ENCODE measurements at regions not wholly inside any gene's neighbourhood (a gene's known extent, or its start where the extent isn't known, plus 50 kb on each side); places are given as distances from the start of the nearest gene placed in this dataset.
"Not testable (repeated sequence)": the region's sequence is repeated elsewhere in the genome, so short reads cannot be mapped to it uniquely, and the experiment has no call there.

- Histone ChIP-seq H3K27me3 (ENCODE audit: insufficient read depth, low read length, poor library complexity, severe bottlenecking) (no peaks in the 10 kb centered on the region), H4K20me1 (ENCODE audit: insufficient read depth, low read length, poor library complexity, severe bottlenecking) (no peaks in the 10 kb centered on the region), H3K9me3 (ENCODE audit: insufficient read depth, low read depth, low read length) (no peaks in the 10 kb centered on the region), H3K9ac (ENCODE audit: low read depth, low read length, poor library complexity, severe bottlenecking) (no peak overlapping the region), H3K4me3 (ENCODE audit: low read length, poor library complexity, severe bottlenecking) (no peak overlapping the region), H3F3A (ENCODE audit: low read depth) (no peaks in the 10 kb centered on the region), H3K36me3 (ENCODE audit: insufficient read depth, low read length) (no peaks in the 10 kb centered on the region), H3K9me2 (replicated peaks; ENCODE audit: low read depth, low read length) (no peaks in the 10 kb centered on the region), H3K79me2 (ENCODE audit: insufficient read depth, low read length) (no peaks in the 10 kb centered on the region), H3K4me1 (ENCODE audit: insufficient read depth, low read length, poor library complexity, severe bottlenecking) (no peaks in the 10 kb centered on the region), H2AFZ (ENCODE audit: low read length) (no peak overlapping the region), H3K4me2 (ENCODE audit: low read depth, low read length, poor library complexity, severe bottlenecking) (no peak overlapping the region)
- TF ChIP-seq EZH2phosphoT487 (IDR thresholded peaks at IDR 0.05; ENCODE audit: borderline replicate concordance) (no peak), CTCF (conservative IDR thresholded peaks at IDR 0.05; ENCODE audit: low read length) (no peak)
These were observed 796.2 kb downstream of the KCNJ3 start for GRCh38 chr2:155494744-155495143.

DNA sequence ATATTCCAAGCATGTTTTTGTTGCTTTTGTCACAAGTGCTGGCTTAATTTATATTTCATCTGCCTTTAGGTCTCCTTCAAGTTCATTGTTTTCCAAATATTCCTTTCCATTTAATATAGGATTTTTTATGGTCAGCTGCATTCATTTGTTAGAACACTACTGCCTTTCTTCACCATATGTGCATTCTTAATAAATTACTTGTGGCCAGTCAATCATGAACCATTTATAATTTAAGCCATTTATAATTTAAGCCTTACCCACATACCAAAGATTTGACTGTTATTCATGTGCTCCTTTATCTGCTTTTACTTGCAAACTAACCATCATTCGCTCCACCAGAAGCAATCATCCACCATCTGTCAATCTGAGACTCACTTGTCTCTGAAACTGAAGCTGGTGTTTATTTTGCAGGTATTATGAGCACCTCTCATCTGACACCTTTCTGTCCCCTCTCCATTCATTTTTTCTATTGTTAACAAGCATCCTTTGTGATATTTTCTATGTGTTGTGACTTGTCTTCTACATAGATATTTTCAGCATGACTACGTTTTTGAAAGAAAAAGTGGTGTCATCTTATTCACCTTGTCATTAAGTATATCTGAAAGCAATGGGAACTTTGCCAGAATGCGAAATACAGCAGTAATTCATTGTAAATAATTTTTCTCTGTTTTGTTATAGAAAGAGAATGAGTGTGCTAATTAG is 786.8 kb downstream of the KCNJ3 start:
- H3K4me2 ChIP-seq (ENCODE audit: low read depth, low read length, poor library complexity, severe bottlenecking): no peak overlapping the region
- H3F3A ChIP-seq (ENCODE audit: low read depth): no peaks in the 10 kb centered on the region
- no peaks in the 10 kb centered on the region for H3K9me3 ChIP-seq (ENCODE audit: insufficient read depth, low read depth, low read length)
- no peaks in the 10 kb centered on the region for H4K20me1 ChIP-seq (ENCODE audit: insufficient read depth, low read length, poor library complexity, severe bottlenecking)
- H3K27me3 ChIP-seq (ENCODE audit: insufficient read depth, low read length, poor library complexity, severe bottlenecking): no peaks in the 10 kb centered on the region
- H3K4me3 ChIP-seq (ENCODE audit: low read length, poor library complexity, severe bottlenecking): no peak overlapping the region
- no peaks in the 10 kb centered on the region for H3K36me3 ChIP-seq (ENCODE audit: insufficient read depth, low read length)
- H3K9me2 ChIP-seq (replicated peaks; ENCODE audit: low read depth, low read length): no peaks in the 10 kb centered on the region
- H3K9ac ChIP-seq (ENCODE audit: low read depth, low read length, poor library complexity, severe bottlenecking): no peak overlapping the region
- no peaks in the 10 kb centered on the region for H3K4me1 ChIP-seq (ENCODE audit: insufficient read depth, low read length, poor library complexity, severe bottlenecking)
- TF ChIP-seq EZH2phosphoT487 (IDR thresholded peaks at IDR 0.05; ENCODE audit: borderline replicate concordance) (no peak), CTCF (conservative IDR thresholded peaks at IDR 0.05; ENCODE audit: low read length) (no peak)
- H2AFZ ChIP-seq (ENCODE audit: low read length): no peak overlapping the region
- no peaks in the 10 kb centered on the region for H3K79me2 ChIP-seq (ENCODE audit: insufficient read depth, low read length)

DNA sequence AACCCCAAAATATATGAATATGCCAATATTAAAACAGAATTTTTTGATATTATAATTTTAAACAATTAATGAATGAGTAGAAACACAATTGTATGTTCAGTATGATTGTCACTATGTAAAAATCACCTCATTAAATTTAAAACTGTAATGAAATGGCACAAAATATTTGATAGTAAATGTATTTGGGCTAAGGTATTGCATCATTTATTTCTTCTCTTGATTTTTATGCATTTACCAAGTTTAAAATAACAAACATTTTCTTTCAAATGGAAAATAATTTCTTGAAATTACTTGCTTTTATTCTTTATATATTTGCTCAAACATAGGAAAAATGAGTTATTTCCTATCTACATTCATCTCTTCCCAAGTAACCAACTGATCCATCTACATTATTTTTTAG is 782.6 kb downstream of the KCNJ3 start:
- no peak for TF ChIP-seq EZH2phosphoT487 (IDR thresholded peaks at IDR 0.05; ENCODE audit: borderline replicate concordance)
- no peak for TF ChIP-seq CTCF (conservative IDR thresholded peaks at IDR 0.05; ENCODE audit: low read length)
- no peaks in the 10 kb centered on the region for H3K9me3 ChIP-seq (ENCODE audit: insufficient read depth, low read depth, low read length)
- H3K4me1 ChIP-seq (ENCODE audit: insufficient read depth, low read length, poor library complexity, severe bottlenecking): no peaks in the 10 kb centered on the region
- H4K20me1 ChIP-seq (ENCODE audit: insufficient read depth, low read length, poor library complexity, severe bottlenecking): no peaks in the 10 kb centered on the region
- no peak overlapping the region for H2AFZ ChIP-seq (ENCODE audit: low read length)
- no peak overlapping the region for H3K4me3 ChIP-seq (ENCODE audit: low read length, poor library complexity, severe bottlenecking)
- no peaks in the 10 kb centered on the region for H3F3A ChIP-seq (ENCODE audit: low read depth)
- H3K9me2 ChIP-seq (replicated peaks; ENCODE audit: low read depth, low read length): no peaks in the 10 kb centered on the region
- H3K27me3 ChIP-seq (ENCODE audit: insufficient read depth, low read length, poor library complexity, severe bottlenecking): no peaks in the 10 kb centered on the region
- no peaks in the 10 kb centered on the region for H3K79me2 ChIP-seq (ENCODE audit: insufficient read depth, low read length)
- no peak overlapping the region for H3K9ac ChIP-seq (ENCODE audit: low read depth, low read length, poor library complexity, severe bottlenecking)
- no peaks in the 10 kb centered on the region for H3K36me3 ChIP-seq (ENCODE audit: insufficient read depth, low read length)
- H3K4me2 ChIP-seq (ENCODE audit: low read depth, low read length, poor library complexity, severe bottlenecking): no peak overlapping the region

DNA sequence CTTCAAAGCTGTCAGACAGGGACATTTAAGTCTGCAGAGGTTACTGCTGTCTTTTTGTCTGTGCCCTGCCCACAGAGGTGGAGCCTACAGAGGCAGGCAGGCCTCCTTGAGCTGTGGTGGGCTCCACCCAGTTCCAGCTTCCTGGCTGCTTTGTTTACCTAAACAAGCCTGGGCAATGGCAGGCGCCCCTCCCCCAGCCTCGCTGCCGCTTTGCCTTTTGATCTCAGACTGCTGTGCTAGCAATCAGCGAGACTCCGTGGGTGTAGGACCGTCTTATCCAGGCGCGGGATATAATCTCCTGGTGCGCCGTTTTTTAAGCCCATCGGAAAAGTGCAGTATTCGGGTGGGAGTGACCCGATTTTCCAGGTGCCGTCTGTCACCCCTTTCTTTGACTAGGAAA is 773.5 kb downstream of the KCNJ3 start:
- not testable (repeated sequence) for H2AFZ ChIP-seq (ENCODE audit: low read length); H3K4me1 ChIP-seq (ENCODE audit: insufficient read depth, low read length, poor library complexity, severe bottlenecking); H3F3A ChIP-seq (ENCODE audit: low read depth); H3K9me2 ChIP-seq (replicated peaks; ENCODE audit: low read depth, low read length); H3K4me3 ChIP-seq (ENCODE audit: low read length, poor library complexity, severe bottlenecking); H3K4me2 ChIP-seq (ENCODE audit: low read depth, low read length, poor library complexity, severe bottlenecking); H3K79me2 ChIP-seq (ENCODE audit: insufficient read depth, low read length); H3K9me3 ChIP-seq (ENCODE audit: insufficient read depth, low read depth, low read length); H4K20me1 ChIP-seq (ENCODE audit: insufficient read depth, low read length, poor library complexity, severe bottlenecking); H3K9ac ChIP-seq (ENCODE audit: low read depth, low read length, poor library complexity, severe bottlenecking); H3K36me3 ChIP-seq (ENCODE audit: insufficient read depth, low read length); H3K27me3 ChIP-seq (ENCODE audit: insufficient read depth, low read length, poor library complexity, severe bottlenecking)
